ENCODE measurements at regions not wholly inside any gene's neighbourhood (a gene's known extent, or its start where the extent isn't known, plus 50 kb on each side); places are given as distances from the start of the nearest gene placed in this dataset.
"Not testable (repeated sequence)": the region's sequence is repeated elsewhere in the genome, so short reads cannot be mapped to it uniquely, and the experiment has no call there.

GRCh38 chr15:98347001-98347400 is 301.3 kb upstream of the IGF1R start:
- Histone ChIP-seq H3K36me3 (no peaks in the 10 kb centered on the region), H3K9me3 (no peaks in the 10 kb centered on the region), H3K27ac (no peak overlapping the region), H3K4me1 (no peaks in the 10 kb centered on the region), H3K4me3 (no peak overlapping the region), H3K27me3 (no peaks in the 10 kb centered on the region)
- intact Hi-C loops (cut with DNase I) = no loop called here
- no peak for DNase-seq (ENCODE audit: low spot score in 2 of 2)
- no peak for TF ChIP-seq CTCF (IDR thresholded peaks at IDR 0.05)

- DNase-seq (ENCODE audit: low spot score in 2 of 2) = no peak
- Histone ChIP-seq H3K27me3 (no peaks in the 10 kb centered on the region), H3K4me1 (no peaks in the 10 kb centered on the region), H3K27ac (no peak overlapping the region), H3K36me3 (no peaks in the 10 kb centered on the region), H3K4me3 (no peak overlapping the region), H3K9me3 (no peaks in the 10 kb centered on the region)
- TF ChIP-seq CTCF (IDR thresholded peaks at IDR 0.05) = no peak
- intact Hi-C loops (cut with DNase I) = no loop called here
Observed at GRCh38 chr15:98347866-98348265, 300.5 kb upstream of the IGF1R start.

GRCh38 chr15:98350276-98350675 is 298.1 kb upstream of the IGF1R start:
- Histone ChIP-seq H3K4me1 (no peaks in the 10 kb centered on the region), H3K27me3 (no peaks in the 10 kb centered on the region), H3K9me3 (no peaks in the 10 kb centered on the region), H3K4me3 (no peak overlapping the region), H3K36me3 (no peaks in the 10 kb centered on the region), H3K27ac (no peak overlapping the region)
- DNase-seq (ENCODE audit: low spot score in 2 of 2) = no peak
- intact Hi-C loops (cut with DNase I) = no loop called here
- no peak for TF ChIP-seq CTCF (IDR thresholded peaks at IDR 0.05)

GRCh38 chr15:98358274-98358673 is 290.1 kb upstream of the IGF1R start:
- H3K4me3 ChIP-seq; H3K9me3 ChIP-seq; intact Hi-C loops (cut with DNase I); H3K27ac ChIP-seq; H3K4me1 ChIP-seq; H3K27me3 ChIP-seq; H3K36me3 ChIP-seq; DNase-seq (ENCODE audit: low spot score in 2 of 2): not testable (repeated sequence)

- Histone ChIP-seq H3K27ac (no peak overlapping the region), H3K36me3 (no peaks in the 10 kb centered on the region), H3K4me1 (no peaks in the 10 kb centered on the region), H3K4me3 (no peak overlapping the region), H3K27me3 (no peaks in the 10 kb centered on the region), H3K9me3 (no peaks in the 10 kb centered on the region)
- no peak for DNase-seq (ENCODE audit: low spot score in 2 of 2)
- intact Hi-C loops (cut with DNase I) = no loop called here
- no peak for TF ChIP-seq CTCF (IDR thresholded peaks at IDR 0.05)
Observed at GRCh38 chr15:98358971-98359370, 289.4 kb upstream of the IGF1R start.

- Histone ChIP-seq H3K27ac (no peak overlapping the region), H3K36me3 (no peaks in the 10 kb centered on the region), H3K4me3 (no peak overlapping the region), H3K9me3 (no peaks in the 10 kb centered on the region), H3K4me1 (no peaks in the 10 kb centered on the region), H3K27me3 (no peaks in the 10 kb centered on the region)
- intact Hi-C loops (cut with DNase I) = no loop called here
- DNase-seq (ENCODE audit: low spot score in 2 of 2) = no peak
- no peak for TF ChIP-seq CTCF (IDR thresholded peaks at IDR 0.05)
Observed at GRCh38 chr15:98363416-98363815, 284.9 kb upstream of the IGF1R start.

All from ascending aorta (tissue), 2 donors.